Coronary artery (tissue), 2 donors: ENCODE measurements at regions not wholly inside any gene's neighbourhood (a gene's known extent, or its start where the extent isn't known, plus 50 kb on each side); places are given as distances from the start of the nearest gene placed in this dataset.
"Not testable (repeated sequence)": the region's sequence is repeated elsewhere in the genome, so short reads cannot be mapped to it uniquely, and the experiment has no call there.

Experiments used
- DNase-seq: peaks from one replicate; pipeline ENCODE4 v3.0.0-alpha.2; 2017; ENCODE audit warnings: low spot score
- H3K27ac ChIP-seq, 2 donors: fragments of 200-600 bp; sonication (generic); one replicate each; pipeline ENCODE4 v1.5.1; 2016 to 2019
- H3K4me3 ChIP-seq: fragments of 200-600 bp; sonication (generic); 2 replicates; pipeline ENCODE4 v1.5.1; 2016; ENCODE audit warnings: mild to moderate bottlenecking, moderate library complexity
- TF ChIP-seq, protein P1 (sequence below): fragments of 200-600 bp; sonication (generic); IDR thresholded peaks from one replicate; pipeline ENCODE4 v1.5.1; 2019; ENCODE audit warnings: antibody characterized with exemption

- H3K4me3 ChIP-seq = no peak overlapping the region
- TF ChIP-seq, protein P1, sequence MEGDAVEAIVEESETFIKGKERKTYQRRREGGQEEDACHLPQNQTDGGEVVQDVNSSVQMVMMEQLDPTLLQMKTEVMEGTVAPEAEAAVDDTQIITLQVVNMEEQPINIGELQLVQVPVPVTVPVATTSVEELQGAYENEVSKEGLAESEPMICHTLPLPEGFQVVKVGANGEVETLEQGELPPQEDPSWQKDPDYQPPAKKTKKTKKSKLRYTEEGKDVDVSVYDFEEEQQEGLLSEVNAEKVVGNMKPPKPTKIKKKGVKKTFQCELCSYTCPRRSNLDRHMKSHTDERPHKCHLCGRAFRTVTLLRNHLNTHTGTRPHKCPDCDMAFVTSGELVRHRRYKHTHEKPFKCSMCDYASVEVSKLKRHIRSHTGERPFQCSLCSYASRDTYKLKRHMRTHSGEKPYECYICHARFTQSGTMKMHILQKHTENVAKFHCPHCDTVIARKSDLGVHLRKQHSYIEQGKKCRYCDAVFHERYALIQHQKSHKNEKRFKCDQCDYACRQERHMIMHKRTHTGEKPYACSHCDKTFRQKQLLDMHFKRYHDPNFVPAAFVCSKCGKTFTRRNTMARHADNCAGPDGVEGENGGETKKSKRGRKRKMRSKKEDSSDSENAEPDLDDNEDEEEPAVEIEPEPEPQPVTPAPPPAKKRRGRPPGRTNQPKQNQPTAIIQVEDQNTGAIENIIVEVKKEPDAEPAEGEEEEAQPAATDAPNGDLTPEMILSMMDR = no peak
- no peak for DNase-seq
- H3K27ac ChIP-seq = no peak overlapping the region
These were observed 187.1 kb upstream of the GRIN3A start for GRCh38 chr9:101925498-101925897.

DNA sequence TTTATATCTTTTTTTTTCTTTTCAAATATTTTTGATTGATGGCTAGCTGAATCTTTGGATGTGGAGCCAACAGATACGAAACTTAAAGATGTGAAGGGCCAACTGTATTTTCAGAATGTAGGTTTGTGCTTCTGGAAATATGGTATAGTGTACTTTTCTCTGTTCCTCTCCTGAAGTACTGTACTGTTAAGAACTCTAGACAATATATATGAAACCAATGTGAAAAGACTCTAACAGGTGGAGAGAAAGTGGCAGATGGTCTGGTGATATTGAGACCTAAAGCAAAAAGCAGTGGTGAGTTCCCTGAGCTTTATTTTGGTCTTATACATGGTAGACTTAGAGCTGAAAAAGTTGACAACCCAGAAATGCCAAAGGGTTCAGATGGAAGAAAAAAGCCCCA lies 185.0 kb upstream of the GRIN3A start:
- Histone ChIP-seq H3K27ac (no peak overlapping the region), H3K4me3 (no peak overlapping the region)
- DNase-seq = no peak
- TF ChIP-seq, protein P1 = no peak

DNA sequence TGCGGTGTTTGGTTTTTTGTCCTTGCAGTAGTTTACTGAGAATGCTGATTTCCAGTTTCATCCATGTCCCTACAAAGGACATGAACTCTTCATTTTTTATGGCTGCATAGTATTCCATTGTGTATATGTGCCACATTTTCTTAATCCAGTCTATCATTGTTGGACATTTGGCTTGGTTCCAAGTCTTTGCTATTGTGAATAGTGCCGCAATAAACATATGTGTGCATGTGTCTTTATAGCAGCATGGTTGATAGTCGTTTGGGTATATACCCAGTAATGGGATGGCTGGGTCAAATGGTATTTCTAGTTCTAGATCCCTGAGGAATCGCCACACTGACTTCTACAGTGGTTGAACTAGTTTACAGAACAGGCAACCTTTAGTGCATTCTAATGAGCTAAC lies 178.5 kb upstream of the GRIN3A start:
- H3K4me3 ChIP-seq, H3K27ac ChIP-seq, DNase-seq: not testable (repeated sequence)

DNA sequence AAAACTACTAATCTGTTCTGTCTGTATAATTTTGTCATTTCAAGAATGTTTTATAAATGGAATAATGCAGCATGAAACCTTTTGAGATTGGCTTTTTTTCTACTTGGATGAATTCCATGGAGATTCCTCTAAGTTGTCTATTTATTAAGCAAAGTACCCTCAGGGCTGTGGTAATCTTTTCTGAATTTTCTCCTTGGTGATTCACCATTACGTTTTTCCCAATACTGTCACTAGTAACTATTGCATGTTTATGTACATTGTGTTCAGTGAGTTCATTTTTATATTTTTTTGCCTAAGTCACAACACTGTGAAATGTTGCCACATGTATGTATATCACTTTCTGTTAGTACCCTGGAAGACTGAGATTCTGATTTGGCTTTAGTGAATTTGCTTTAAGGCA lies 177.0 kb upstream of the GRIN3A start:
- TF ChIP-seq, protein P1 = no peak
- no peak for DNase-seq
- Histone ChIP-seq H3K4me3 (no peak overlapping the region), H3K27ac (no peak overlapping the region)

GRCh38 chr9:101912698-101913097 lies 174.3 kb upstream of the GRIN3A start:
- TF ChIP-seq, protein P1 = no peak
- no peak overlapping the region for H3K4me3 ChIP-seq
- no peak for DNase-seq
- H3K27ac ChIP-seq = no peak overlapping the region

DNA sequence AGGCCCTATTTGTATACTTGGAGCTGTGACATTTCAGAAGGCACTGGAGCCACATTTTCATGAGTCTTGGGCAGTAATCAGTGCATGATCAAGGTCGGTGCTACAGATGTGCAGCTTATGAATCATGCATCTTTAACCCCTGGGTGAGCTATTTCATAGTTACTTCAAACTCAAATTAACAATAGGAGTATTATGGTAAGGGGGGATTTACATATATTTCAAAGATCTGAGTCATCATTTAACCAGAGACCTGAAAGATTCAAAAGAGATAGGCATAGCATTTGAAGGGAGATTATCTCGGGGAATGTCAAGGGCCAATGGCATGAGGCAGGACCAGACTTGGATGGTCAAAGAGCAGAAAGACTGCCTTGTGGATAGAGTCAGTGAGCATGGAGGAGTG lies 169.0 kb upstream of the GRIN3A start:
- Histone ChIP-seq H3K27ac (no peak overlapping the region), H3K4me3 (no peak overlapping the region)
- TF ChIP-seq, protein P1 = no peak
- no peak for DNase-seq

DNA sequence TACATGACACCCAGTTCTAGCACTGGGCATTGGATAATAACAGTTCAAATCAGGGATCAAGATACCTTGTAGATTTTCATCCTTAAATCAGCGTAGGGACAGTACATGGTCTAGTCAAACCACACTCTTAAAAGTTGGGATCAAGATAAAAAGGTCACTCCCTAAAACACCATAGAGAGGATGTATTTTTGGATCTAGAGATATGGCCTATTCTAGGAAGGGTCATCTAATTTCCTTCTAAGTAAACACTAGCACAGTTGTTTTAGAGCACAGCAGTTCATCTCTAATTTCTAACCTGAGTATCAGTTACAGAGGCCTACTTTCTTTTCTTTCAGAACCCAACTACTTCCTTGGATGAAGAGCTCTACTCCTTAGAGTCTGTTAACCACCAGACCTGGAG lies 166.4 kb upstream of the GRIN3A start:
- no peak for DNase-seq
- TF ChIP-seq, protein P1 = no peak
- no peak overlapping the region for H3K4me3 ChIP-seq
- no peak overlapping the region for H3K27ac ChIP-seq

- Histone ChIP-seq H3K4me3 (no peak overlapping the region), H3K27ac (no peak overlapping the region)
- DNase-seq = no peak
- TF ChIP-seq, protein P1 = no peak
These were observed 163.6 kb upstream of the GRIN3A start for GRCh38 chr9:101902051-101902450.
